Glutamatergic neuron (in vitro differentiated cells): ENCODE measurements at regions not wholly inside any gene's neighbourhood (a gene's known extent, or its start where the extent isn't known, plus 50 kb on each side); places are given as distances from the start of the nearest gene placed in this dataset.

Source experiments
- DNase-seq: peaks from one replicate; pipeline ENCODE4 v3.0.0; 2022
- H3K27ac Mint-ChIP-seq: one replicate; pipeline ENCODE4 v1.8.0; 2020; ENCODE audit warnings: mild to moderate bottlenecking, mixed read lengths, inconsistent platforms; ENCODE audit not compliant: unreplicated experiment
- H3K27me3 Mint-ChIP-seq: one replicate; pipeline ENCODE4 v1.8.0; 2020; ENCODE audit warnings: mild to moderate bottlenecking, moderate library complexity, mixed read lengths, inconsistent platforms; ENCODE audit not compliant: unreplicated experiment
- H3K36me3 Mint-ChIP-seq: one replicate; pipeline ENCODE4 v1.8.0; 2020; ENCODE audit warnings: mild to moderate bottlenecking, mixed read lengths, inconsistent platforms; ENCODE audit not compliant: unreplicated experiment
- H3K4me1 Mint-ChIP-seq: one replicate; pipeline ENCODE4 v1.8.0; 2020; ENCODE audit warnings: mild to moderate bottlenecking, low read depth, mixed read lengths, inconsistent platforms; ENCODE audit not compliant: unreplicated experiment
- H3K4me3 Mint-ChIP-seq: one replicate; pipeline ENCODE4 v1.8.0; 2020; ENCODE audit warnings: mild to moderate bottlenecking, mixed read lengths, inconsistent platforms; ENCODE audit not compliant: unreplicated experiment
- H3K9me3 Mint-ChIP-seq: one replicate; pipeline ENCODE4 v1.8.0; 2020; ENCODE audit warnings: mild to moderate bottlenecking, moderate library complexity, mixed read lengths, inconsistent platforms; ENCODE audit not compliant: unreplicated experiment
- TF ChIP-seq, protein P1 (sequence below): fragments of 200-600 bp; sonication (generic); IDR thresholded peaks from one replicate; pipeline ENCODE4 v1.5.0; 2021; ENCODE audit not compliant: partially characterized antibody, unreplicated experiment

DNA sequence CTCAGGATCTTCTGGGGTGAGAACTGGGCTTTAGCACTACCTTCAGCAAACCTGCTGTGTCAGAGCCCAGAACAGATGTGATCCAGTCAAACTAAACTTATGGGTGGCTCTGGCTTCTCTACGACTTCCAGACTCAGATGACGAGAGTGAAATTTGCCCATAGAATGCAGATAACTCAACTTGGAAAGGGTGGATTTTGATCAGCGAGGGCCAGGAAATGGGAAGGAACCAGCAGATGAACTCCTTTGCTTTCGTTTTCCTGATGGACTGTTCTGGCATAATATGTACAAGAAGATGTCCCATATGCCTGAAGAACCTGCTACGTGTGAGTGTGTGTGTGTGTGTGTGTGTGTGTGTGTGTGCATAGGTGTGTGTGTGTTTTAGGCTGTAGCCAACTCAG is 132.0 kb upstream of the MOCS2 start:
- H3K27me3 Mint-ChIP-seq, result no peaks in the 10 kb centered on the region
- H3K27ac Mint-ChIP-seq, result no peak overlapping the region
- no peaks in the 10 kb centered on the region for H3K36me3 Mint-ChIP-seq
- DNase-seq, result no peak
- H3K4me3 Mint-ChIP-seq, result no peak overlapping the region
- peaks cover 2% of the 10 kb centered on the region for H3K9me3 Mint-ChIP-seq
- TF ChIP-seq, protein P1, sequence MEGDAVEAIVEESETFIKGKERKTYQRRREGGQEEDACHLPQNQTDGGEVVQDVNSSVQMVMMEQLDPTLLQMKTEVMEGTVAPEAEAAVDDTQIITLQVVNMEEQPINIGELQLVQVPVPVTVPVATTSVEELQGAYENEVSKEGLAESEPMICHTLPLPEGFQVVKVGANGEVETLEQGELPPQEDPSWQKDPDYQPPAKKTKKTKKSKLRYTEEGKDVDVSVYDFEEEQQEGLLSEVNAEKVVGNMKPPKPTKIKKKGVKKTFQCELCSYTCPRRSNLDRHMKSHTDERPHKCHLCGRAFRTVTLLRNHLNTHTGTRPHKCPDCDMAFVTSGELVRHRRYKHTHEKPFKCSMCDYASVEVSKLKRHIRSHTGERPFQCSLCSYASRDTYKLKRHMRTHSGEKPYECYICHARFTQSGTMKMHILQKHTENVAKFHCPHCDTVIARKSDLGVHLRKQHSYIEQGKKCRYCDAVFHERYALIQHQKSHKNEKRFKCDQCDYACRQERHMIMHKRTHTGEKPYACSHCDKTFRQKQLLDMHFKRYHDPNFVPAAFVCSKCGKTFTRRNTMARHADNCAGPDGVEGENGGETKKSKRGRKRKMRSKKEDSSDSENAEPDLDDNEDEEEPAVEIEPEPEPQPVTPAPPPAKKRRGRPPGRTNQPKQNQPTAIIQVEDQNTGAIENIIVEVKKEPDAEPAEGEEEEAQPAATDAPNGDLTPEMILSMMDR, result no peak
- no peaks in the 10 kb centered on the region for H3K4me1 Mint-ChIP-seq

DNA sequence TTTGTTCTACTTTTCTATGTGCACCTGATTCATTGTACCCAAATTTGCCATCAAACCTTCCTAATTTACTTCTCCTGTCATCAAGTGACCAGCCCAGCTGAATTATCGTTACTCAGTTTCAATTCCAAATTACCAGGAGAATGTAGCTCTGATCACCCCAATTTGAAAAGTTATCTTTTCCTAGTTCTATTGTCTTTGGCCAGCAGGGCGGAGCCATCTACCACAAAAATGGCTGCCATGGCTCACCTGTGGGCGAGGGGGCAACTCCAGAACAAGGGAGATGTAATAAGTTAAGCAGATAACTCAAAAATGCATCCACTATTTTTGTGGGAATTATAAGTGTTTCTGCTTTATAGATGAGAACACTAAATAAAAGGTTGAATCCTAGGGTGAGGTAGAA is 133.8 kb upstream of the MOCS2 start:
- Mint-ChIP-seq H3K4me1 (no peaks in the 10 kb centered on the region), H3K27ac (no peak overlapping the region), H3K27me3 (no peaks in the 10 kb centered on the region), H3K36me3 (no peaks in the 10 kb centered on the region), H3K4me3 (no peak overlapping the region), H3K9me3 (peaks cover 2% of the 10 kb centered on the region)
- no peak for DNase-seq
- TF ChIP-seq, protein P1, result no peak

DNA sequence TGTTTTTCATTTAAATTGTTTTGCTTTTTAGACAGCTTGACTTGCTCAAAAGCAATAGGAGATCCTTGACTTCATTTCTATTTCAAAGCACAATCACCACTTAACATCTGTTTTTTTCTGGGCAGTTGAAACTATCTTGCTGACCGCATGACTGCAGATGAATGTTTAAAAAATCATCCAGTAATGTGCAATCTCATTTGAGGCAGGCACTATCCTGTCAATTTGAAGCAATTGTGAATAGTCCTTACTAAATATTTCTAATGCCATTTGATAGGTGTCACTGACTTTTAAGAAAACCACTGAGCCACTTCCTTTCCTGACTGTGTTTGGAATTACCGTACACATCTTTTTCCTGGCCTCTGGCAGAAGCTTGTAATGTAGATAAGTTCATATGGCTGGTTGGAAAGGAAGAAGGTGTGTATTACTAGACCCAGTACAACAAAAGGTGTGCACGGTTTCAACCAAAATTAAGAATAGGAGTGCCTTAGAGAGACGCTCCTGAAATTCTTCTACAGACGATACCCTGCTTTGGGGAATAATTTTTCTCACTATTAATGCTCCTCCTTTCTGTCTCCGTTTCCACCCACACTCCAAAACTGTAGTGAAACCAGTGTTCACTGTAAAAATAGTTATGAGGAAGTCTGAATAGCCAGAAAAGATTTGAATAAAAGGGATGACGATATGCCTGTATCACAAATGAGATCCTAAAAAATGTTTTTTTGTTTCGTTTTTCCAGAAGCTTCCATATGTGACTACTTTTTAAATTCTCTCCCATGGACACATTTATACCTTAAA is 136.7 kb upstream of the MOCS2 start:
- Mint-ChIP-seq H3K9me3 (no peaks in the 10 kb centered on the region), H3K4me3 (no peak overlapping the region), H3K27me3 (no peaks in the 10 kb centered on the region), H3K27ac (no peak overlapping the region), H3K4me1 (no peaks in the 10 kb centered on the region), H3K36me3 (no peaks in the 10 kb centered on the region)
- TF ChIP-seq, protein P1, result no peak
- DNase-seq, result no peak

DNA sequence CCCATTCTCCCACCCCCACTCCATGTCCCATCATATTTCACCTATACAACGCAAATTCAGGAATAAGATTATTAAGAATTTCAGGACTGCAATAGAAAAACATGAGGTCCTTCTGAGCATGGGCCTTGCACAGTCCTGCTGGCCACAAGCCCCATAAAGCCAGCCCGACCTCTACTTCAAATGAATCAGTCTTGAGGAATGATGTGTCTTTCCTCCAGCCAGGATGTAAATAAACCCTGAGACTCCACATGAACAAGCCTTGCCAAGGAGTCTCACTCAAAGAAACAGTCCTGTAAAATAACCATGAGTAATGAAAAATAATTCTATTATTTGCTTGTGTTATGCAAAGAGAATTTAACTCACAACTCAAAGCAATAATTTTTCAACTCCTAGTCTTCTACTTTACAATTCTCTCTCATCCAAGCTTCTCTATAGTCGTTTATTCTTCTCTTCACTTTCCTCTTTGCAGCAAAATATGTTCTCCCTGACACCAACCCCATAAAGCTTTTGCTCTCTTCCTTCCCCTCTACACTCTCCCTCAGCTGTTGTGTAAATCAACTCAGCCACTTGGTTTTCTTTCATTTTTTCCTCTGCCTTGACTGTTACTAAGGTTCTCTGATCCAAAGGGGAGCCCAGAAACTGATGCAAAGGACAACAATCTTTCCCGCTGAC is 140.1 kb upstream of the MOCS2 start:
- TF ChIP-seq, protein P1, result no peak
- Mint-ChIP-seq H3K27ac (no peak overlapping the region), H3K9me3 (no peaks in the 10 kb centered on the region), H3K36me3 (no peaks in the 10 kb centered on the region), H3K4me1 (no peaks in the 10 kb centered on the region), H3K4me3 (no peak overlapping the region), H3K27me3 (no peaks in the 10 kb centered on the region)
- DNase-seq, result no peak

DNA sequence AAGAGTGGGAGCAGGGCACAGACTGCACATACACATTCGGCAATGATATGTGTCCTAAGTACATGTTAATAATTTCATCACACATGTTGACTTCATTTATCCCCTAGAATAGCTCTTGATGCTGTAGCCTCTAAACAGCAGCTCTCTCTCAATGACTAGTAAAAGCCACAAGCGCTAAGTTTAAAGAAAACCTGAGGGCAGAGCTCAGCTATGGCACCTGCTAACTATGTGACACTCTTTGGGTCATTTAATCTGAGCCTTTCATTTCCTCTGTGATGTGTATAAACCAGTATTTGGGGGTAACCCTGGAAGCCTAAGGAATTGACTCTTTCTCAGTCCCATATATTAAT is 140.6 kb upstream of the MOCS2 start:
- no peaks in the 10 kb centered on the region for H3K27me3 Mint-ChIP-seq
- H3K4me3 Mint-ChIP-seq, result no peak overlapping the region
- no peaks in the 10 kb centered on the region for H3K9me3 Mint-ChIP-seq
- no peak overlapping the region for H3K27ac Mint-ChIP-seq
- TF ChIP-seq, protein P1, result no peak
- DNase-seq, result no peak
- no peaks in the 10 kb centered on the region for H3K4me1 Mint-ChIP-seq
- no peaks in the 10 kb centered on the region for H3K36me3 Mint-ChIP-seq
